ENCODE measurements at regions not wholly inside any gene's neighbourhood (a gene's known extent, or its start where the extent isn't known, plus 50 kb on each side); places are given as distances from the start of the nearest gene placed in this dataset.
A peak's percentile ranks its signal among the peaks of the same experiment; 100 is the strongest.

DNA sequence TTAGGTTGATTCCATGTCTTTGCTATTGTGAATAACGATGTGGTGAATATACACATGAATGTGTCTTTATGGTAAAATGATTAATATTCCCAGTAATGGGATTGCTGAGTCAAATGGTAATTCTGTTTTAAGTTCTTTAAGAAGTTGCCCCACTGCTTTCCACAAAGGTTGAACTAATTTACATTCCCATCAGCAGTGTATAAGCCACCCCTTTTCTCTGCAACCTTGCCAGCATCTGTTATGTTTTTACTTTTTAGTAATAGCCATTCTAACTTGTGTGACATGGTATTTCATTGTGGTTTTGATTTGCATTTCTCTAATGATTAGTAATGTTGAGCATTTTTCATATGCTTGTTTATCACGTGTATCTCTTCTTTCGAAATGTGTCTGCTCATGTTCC lies 503.3 kb downstream of the PCDH18 start:
- no CpG with 5 or more reads among the region's 3 CpGs for WGBS (ENCODE audit: insufficient coverage, insufficient read length)

DNA sequence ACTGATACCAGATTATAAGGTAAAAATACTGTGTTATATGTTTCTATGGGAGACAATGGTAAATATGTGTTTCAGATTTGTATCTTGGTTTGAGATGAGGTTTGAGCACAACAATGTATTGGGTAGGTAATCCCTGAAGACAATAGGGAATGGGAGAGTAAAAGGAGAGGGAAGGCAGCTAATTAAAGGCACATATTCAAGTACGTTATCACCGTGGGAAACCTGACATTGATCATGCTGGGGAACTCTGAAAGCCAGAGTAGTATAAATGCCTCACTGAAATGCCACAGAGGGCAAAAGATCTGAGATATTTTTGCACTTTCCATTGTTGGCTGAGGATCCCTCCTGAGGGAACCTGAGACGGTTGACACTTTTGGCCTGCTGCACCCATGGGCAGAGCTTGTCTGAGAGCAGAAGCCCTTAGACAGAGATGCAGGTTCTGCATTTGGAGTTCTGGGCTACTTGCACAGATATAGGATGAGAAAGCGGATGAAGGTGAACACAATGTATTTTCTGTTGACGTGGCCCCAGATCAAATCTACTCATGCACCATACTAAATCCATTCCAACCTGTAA lies 506.7 kb downstream of the PCDH18 start:
- Histone ChIP-seq H3K4me3 (ENCODE audit: low read length) (no peak overlapping the region), H3K9me3 (ENCODE audit: control insufficient read depth, insufficient read depth, low read length) (no peaks in the 10 kb centered on the region), H3K27ac (ENCODE audit: low read length) (no peak overlapping the region), H3K4me1 (ENCODE audit: control insufficient read depth, insufficient read depth, low read length) (no peaks in the 10 kb centered on the region), H3K27me3 (ENCODE audit: control insufficient read depth, insufficient read depth, low read length) (no peaks in the 10 kb centered on the region), H3K36me3 (ENCODE audit: control insufficient read depth, insufficient read depth, low read length) (no peaks in the 10 kb centered on the region)
- no peak for DNase-seq (ENCODE audit: low read depth, low spot score)
- no CpG with 5 or more reads among the region's 5 CpGs for WGBS (ENCODE audit: insufficient coverage, insufficient read length)

More for the DNA sequence above, 503.3 kb downstream of the PCDH18 start:
- H3K9me3 ChIP-seq (ENCODE audit: control insufficient read depth, insufficient read depth, low read length): no peaks in the 10 kb centered on the region
- H3K36me3 ChIP-seq (ENCODE audit: control insufficient read depth, insufficient read depth, low read length): no peaks in the 10 kb centered on the region
- no peaks in the 10 kb centered on the region for H3K4me1 ChIP-seq (ENCODE audit: control insufficient read depth, insufficient read depth, low read length)
- DNase-seq (ENCODE audit: low read depth, low spot score): no peak
- no peak overlapping the region for H3K27ac ChIP-seq (ENCODE audit: low read length)
- no peak overlapping the region for H3K4me3 ChIP-seq (ENCODE audit: low read length)
- no peaks in the 10 kb centered on the region for H3K27me3 ChIP-seq (ENCODE audit: control insufficient read depth, insufficient read depth, low read length)

DNA sequence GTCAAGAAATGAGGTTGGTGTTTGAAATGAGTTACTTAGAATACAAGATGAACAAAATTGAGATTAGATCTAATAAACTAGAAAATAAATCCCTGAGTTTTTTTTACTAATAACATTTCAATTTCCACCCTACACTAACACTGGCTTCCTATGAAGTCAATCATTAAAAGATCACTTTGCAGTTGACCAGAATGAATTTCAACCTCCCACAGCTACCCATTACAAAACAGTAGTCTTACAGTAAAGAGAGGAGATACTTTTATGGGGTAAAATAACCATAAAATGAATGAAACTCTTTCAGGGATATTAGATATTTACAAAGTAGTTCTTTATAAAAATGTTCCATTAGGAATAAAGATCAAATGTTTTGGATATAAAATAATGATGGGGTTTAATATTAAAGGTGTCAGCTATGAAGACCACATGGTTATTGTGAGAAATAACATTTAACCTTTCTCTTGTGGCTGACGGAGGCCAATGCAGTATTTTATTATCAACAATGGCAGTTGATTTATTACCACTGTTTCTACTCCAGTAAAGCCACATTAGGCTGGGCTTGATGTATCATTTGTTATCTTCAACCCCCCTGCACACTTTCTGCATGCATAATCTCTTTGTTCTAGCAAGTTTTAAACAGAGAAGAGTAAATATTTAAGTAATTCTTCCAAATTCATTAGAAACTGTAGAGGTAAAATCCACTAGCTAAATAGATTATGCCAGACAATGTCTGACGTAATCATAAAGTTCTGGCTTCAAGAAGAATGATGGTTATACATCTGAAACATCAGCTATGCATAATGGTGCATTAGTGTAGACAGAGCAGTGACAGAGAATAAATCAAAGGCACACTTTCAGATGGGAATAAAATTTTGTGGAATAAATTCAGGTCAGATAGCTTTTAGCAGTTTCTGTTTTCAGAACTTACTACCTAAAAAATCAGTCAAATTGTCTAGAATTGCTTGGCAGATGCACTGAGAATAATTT lies 516.6 kb downstream of the PCDH18 start:
- no peaks in the 10 kb centered on the region for H3K36me3 ChIP-seq (ENCODE audit: control insufficient read depth, insufficient read depth, low read length)
- DNase-seq (ENCODE audit: low read depth, low spot score): no peak
- no peaks in the 10 kb centered on the region for H3K27me3 ChIP-seq (ENCODE audit: control insufficient read depth, insufficient read depth, low read length)
- H3K9me3 ChIP-seq (ENCODE audit: control insufficient read depth, insufficient read depth, low read length): no peaks in the 10 kb centered on the region
- H3K27ac ChIP-seq (ENCODE audit: low read length): no peak overlapping the region
- H3K4me1 ChIP-seq (ENCODE audit: control insufficient read depth, insufficient read depth, low read length): no peaks in the 10 kb centered on the region
- no CpG with 5 or more reads among the region's 2 CpGs for WGBS (ENCODE audit: insufficient coverage, insufficient read length)
- no peak overlapping the region for H3K4me3 ChIP-seq (ENCODE audit: low read length)

DNA sequence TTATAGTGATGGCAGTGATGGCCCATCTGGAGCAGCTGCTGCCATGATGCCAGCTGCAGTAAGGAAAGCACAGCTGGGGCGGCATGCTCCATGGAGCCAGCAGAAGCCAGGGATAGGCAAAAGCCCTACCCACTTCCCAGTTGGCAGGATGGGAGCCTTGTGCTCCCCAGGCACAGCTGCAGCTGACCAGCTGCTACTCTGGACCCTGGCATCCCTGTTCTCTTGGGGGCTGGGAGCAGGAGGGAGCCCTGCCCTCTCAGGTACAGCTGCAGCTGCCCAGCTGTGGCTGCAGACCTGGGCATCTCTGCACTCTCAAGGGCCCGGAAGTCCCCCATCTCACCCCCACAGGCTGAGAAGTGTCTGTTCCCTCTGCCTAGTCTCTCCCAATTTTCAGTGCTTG lies 531.9 kb downstream of the PCDH18 start:
- Histone ChIP-seq H3K27ac (ENCODE audit: low read length) (no peak overlapping the region), H3K27me3 (ENCODE audit: control insufficient read depth, insufficient read depth, low read length) (no peaks in the 10 kb centered on the region), H3K4me3 (ENCODE audit: low read length) (no peak overlapping the region), H3K9me3 (ENCODE audit: control insufficient read depth, insufficient read depth, low read length) (no peaks in the 10 kb centered on the region), H3K4me1 (ENCODE audit: control insufficient read depth, insufficient read depth, low read length) (no peaks in the 10 kb centered on the region), H3K36me3 (ENCODE audit: control insufficient read depth, insufficient read depth, low read length) (no peaks in the 10 kb centered on the region)
- no peak for DNase-seq (ENCODE audit: low read depth, low spot score)
- WGBS (ENCODE audit: insufficient coverage, insufficient read length): no CpG with 5 or more reads among the region's 2 CpGs

DNA sequence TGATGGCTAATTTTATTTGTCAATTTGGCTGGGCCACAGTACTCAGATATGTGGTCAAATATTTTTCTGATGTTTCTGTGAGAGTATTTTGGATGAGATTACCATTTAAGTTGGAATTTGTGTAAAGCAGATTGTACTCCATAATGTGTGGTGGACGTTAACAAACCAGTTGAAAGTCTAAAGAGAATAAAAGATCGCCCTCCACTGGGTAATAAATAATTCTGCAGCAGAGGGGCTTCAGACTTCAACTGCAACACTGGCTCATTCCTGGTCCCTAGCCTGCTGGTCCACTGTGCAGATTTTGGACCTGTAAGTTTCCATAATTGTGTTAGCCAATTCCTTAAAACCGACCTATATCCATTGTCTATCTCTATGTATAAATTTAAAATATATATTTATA lies 540.3 kb downstream of the PCDH18 start:
- Histone ChIP-seq H3K4me3 (ENCODE audit: low read length) (no peak overlapping the region), H3K4me1 (ENCODE audit: control insufficient read depth, insufficient read depth, low read length) (no peaks in the 10 kb centered on the region), H3K27ac (ENCODE audit: low read length) (no peak overlapping the region), H3K27me3 (ENCODE audit: control insufficient read depth, insufficient read depth, low read length) (no peaks in the 10 kb centered on the region), H3K36me3 (ENCODE audit: control insufficient read depth, insufficient read depth, low read length) (no peaks in the 10 kb centered on the region), H3K9me3 (ENCODE audit: control insufficient read depth, insufficient read depth, low read length) (no peaks in the 10 kb centered on the region)
- WGBS (ENCODE audit: insufficient coverage, insufficient read length): no CpG with 5 or more reads among the region's 3 CpGs
- peak; percentile 1 for DNase-seq (ENCODE audit: low read depth, low spot score)

DNA sequence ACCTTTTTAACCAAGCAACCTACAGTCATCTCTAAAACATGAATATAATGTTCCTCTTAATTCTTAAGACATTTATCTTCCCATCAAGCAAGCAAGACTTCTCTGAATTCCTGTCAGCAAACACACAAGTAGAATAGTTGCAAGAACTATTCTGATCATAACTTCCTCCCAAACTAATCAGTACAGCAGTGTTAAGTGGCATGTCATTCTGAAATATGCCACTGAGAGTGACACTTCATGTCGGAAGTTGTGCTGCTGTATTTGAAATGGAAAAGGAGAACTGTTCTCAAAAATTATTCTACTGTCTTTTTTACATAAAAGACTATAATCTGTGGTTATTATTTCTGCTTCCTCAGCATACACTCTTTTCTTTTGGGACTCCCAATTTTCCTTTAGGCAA lies 546.6 kb downstream of the PCDH18 start:
- no CpG with 5 or more reads among the region's 1 CpG for WGBS (ENCODE audit: insufficient coverage, insufficient read length)
- Histone ChIP-seq H3K27me3 (ENCODE audit: control insufficient read depth, insufficient read depth, low read length) (no peaks in the 10 kb centered on the region), H3K4me3 (ENCODE audit: low read length) (no peak overlapping the region), H3K4me1 (ENCODE audit: control insufficient read depth, insufficient read depth, low read length) (no peaks in the 10 kb centered on the region), H3K9me3 (ENCODE audit: control insufficient read depth, insufficient read depth, low read length) (no peaks in the 10 kb centered on the region), H3K27ac (ENCODE audit: low read length) (no peak overlapping the region), H3K36me3 (ENCODE audit: control insufficient read depth, insufficient read depth, low read length) (no peaks in the 10 kb centered on the region)
- DNase-seq (ENCODE audit: low read depth, low spot score): no peak

DNA sequence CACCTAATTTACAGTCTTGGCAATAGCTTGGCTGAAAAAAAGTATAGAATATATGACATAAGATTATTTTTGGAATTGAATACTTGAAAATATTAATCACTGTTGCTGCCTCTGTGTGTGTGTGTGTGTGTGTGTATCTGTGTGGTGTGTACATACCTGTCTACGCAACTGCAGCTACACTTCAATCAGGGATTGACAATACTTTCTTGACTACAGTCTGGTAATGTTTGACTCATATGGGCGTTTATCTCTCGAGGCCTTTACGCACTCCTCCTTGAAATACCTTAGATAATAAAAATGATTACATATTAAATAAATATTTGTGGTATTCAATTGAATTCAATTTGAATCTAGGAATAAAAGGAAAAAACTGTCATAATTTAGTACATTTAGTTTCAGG lies 565.2 kb downstream of the PCDH18 start:
- H3K4me3 ChIP-seq (ENCODE audit: low read length): no peak overlapping the region
- H3K27ac ChIP-seq (ENCODE audit: low read length): no peak overlapping the region
- DNase-seq (ENCODE audit: low read depth, low spot score): no peak
- WGBS (ENCODE audit: insufficient coverage, insufficient read length): no CpG with 5 or more reads among the region's 4 CpGs
- H3K4me1 ChIP-seq (ENCODE audit: control insufficient read depth, insufficient read depth, low read length): no peaks in the 10 kb centered on the region
- H3K36me3 ChIP-seq (ENCODE audit: control insufficient read depth, insufficient read depth, low read length): no peaks in the 10 kb centered on the region
- no peaks in the 10 kb centered on the region for H3K27me3 ChIP-seq (ENCODE audit: control insufficient read depth, insufficient read depth, low read length)
- H3K9me3 ChIP-seq (ENCODE audit: control insufficient read depth, insufficient read depth, low read length): no peaks in the 10 kb centered on the region

DNA sequence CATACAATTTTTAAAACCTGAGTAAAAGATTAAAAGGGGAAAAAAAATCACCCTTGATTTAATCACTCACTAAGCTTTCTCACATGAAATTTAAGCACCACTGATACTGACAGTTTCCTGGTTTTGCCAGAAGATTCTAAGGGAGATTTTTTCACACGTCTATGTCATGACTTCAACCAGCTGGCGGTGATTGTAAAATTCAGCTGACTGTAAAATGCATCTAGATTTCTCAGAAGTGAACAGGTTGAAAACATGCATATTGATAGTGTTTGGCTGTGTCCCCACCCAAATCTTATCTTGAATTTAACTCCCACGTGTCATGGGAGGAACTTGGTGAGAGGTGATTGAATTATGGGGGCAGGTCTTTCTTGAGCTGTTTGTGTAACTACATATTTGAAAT lies 566.8 kb downstream of the PCDH18 start:
- Histone ChIP-seq H3K27me3 (ENCODE audit: control insufficient read depth, insufficient read depth, low read length) (no peaks in the 10 kb centered on the region), H3K9me3 (ENCODE audit: control insufficient read depth, insufficient read depth, low read length) (no peaks in the 10 kb centered on the region), H3K4me3 (ENCODE audit: low read length) (no peak overlapping the region), H3K27ac (ENCODE audit: low read length) (no peak overlapping the region), H3K4me1 (ENCODE audit: control insufficient read depth, insufficient read depth, low read length) (no peaks in the 10 kb centered on the region), H3K36me3 (ENCODE audit: control insufficient read depth, insufficient read depth, low read length) (no peaks in the 10 kb centered on the region)
- no CpG with 5 or more reads among the region's 3 CpGs for WGBS (ENCODE audit: insufficient coverage, insufficient read length)
- DNase-seq (ENCODE audit: low read depth, low spot score): no peak

DNA sequence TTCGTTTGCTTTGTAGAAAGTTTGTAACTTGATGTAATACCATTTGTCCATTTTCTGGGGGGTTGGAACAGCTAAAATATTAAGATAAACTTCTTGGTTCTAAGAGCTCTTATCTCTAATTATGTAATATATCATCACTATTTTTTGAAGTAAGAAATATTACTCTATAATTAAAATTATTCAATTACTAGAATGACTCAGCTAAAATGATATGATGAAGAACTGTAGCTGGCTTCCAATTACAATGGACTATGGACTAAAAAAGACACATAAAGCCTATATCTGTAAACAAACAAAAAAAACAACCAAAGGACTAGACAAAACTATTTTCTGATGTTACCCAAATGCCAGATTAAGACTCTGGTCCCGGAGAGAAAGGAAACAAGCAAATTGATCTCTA lies 569.4 kb downstream of the PCDH18 start:
- no peaks in the 10 kb centered on the region for H3K27me3 ChIP-seq (ENCODE audit: control insufficient read depth, insufficient read depth, low read length)
- H3K4me1 ChIP-seq (ENCODE audit: control insufficient read depth, insufficient read depth, low read length): no peaks in the 10 kb centered on the region
- H3K4me3 ChIP-seq (ENCODE audit: low read length): no peak overlapping the region
- H3K9me3 ChIP-seq (ENCODE audit: control insufficient read depth, insufficient read depth, low read length): no peaks in the 10 kb centered on the region
- WGBS (ENCODE audit: insufficient coverage, insufficient read length): no CpG with 5 or more reads among the region's 2 CpGs
- no peaks in the 10 kb centered on the region for H3K36me3 ChIP-seq (ENCODE audit: control insufficient read depth, insufficient read depth, low read length)
- no peak overlapping the region for H3K27ac ChIP-seq (ENCODE audit: low read length)
- no peak for DNase-seq (ENCODE audit: low read depth, low spot score)

DNA sequence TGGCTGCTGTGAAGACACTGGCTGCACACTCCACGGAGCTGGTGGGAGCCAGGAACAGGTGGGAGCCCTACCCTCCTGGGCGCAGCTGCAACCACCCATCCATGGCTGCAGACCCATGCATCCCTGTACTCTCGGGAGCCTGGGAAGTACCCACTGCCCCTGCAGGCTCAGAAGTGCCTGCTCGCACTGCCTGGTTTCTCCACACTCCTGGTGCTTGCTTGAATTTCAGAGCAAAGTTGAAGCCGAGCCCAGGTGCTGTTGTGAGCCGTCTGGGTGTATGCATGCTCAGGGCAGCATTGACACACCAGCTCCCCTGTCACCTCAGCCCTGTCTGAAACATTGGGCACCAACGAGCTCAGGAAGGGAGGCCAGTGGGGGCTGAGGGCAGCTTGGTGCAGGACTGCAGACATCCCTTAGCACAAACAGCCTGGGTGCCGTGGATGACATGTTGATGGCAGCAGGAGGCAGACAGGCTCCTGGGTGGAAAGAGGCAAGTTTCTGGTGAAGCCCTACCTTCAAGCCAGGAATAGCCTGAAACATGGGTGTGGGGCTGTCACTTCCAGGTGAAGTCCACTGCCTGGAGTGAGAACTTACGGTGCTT lies 585.9 kb downstream of the PCDH18 start:
- Histone ChIP-seq H3K27ac (ENCODE audit: low read length) (no peak overlapping the region), H3K36me3 (ENCODE audit: control insufficient read depth, insufficient read depth, low read length) (no peaks in the 10 kb centered on the region), H3K9me3 (ENCODE audit: control insufficient read depth, insufficient read depth, low read length) (no peaks in the 10 kb centered on the region; the same call in 1 of the 2 replicates), H3K4me1 (ENCODE audit: control insufficient read depth, insufficient read depth, low read length) (no peaks in the 10 kb centered on the region), H3K4me3 (ENCODE audit: low read length) (no peak overlapping the region), H3K27me3 (ENCODE audit: control insufficient read depth, insufficient read depth, low read length) (no peaks in the 10 kb centered on the region)
- no peak for DNase-seq (ENCODE audit: low read depth, low spot score)
- WGBS (ENCODE audit: insufficient coverage, insufficient read length): no CpG with 5 or more reads among the region's 9 CpGs

Measured in iPS DF 6.9 (cell line).